Nephron (organoid): ENCODE measurements at regions not wholly inside any gene's neighbourhood (a gene's known extent, or its start where the extent isn't known, plus 50 kb on each side); places are given as distances from the start of the nearest gene placed in this dataset.
"Not testable (repeated sequence)": the region's sequence is repeated elsewhere in the genome, so short reads cannot be mapped to it uniquely, and the experiment has no call there.

ENCODE experiments used
- H3K27ac Mint-ChIP-seq, 3 experiments: 2 replicates each; pipeline ENCODE4 v1.8.0; 2020; ENCODE audit warnings: mixed read lengths in 3 of 3, mild to moderate bottlenecking in 2 of 3, moderate library complexity in 1 of 3
- H3K27me3 Mint-ChIP-seq: 2 replicates; pipeline ENCODE4 v1.8.0; 2021; ENCODE audit warnings: low read depth, mild to moderate bottlenecking, moderate library complexity, mixed read lengths
- H3K36me3 Mint-ChIP-seq: 2 replicates; pipeline ENCODE4 v1.8.0; 2020; ENCODE audit warnings: low read depth, mixed read lengths
- H3K4me1 Mint-ChIP-seq: 2 replicates; pipeline ENCODE4 v1.8.0; 2020; ENCODE audit warnings: mixed read lengths
- H3K4me3 Mint-ChIP-seq, 3 experiments: 2 replicates each; pipeline ENCODE4 v1.8.0; 2020; ENCODE audit warnings: mild to moderate bottlenecking in 3 of 3, mixed read lengths in 3 of 3, moderate library complexity in 2 of 3
- H3K9me3 Mint-ChIP-seq: 2 replicates; pipeline ENCODE4 v1.8.0; 2020; ENCODE audit warnings: mixed read lengths
- CTCF ChIP-seq, 3 experiments: fragments of 200-600 bp; sonication (generic); IDR thresholded peaks; one replicate each; pipeline ENCODE4 v1.5.0; 2021; ENCODE audit warnings: antibody characterized with exemption in 3 of 3; ENCODE audit not compliant: unreplicated experiment in 3 of 3

DNA sequence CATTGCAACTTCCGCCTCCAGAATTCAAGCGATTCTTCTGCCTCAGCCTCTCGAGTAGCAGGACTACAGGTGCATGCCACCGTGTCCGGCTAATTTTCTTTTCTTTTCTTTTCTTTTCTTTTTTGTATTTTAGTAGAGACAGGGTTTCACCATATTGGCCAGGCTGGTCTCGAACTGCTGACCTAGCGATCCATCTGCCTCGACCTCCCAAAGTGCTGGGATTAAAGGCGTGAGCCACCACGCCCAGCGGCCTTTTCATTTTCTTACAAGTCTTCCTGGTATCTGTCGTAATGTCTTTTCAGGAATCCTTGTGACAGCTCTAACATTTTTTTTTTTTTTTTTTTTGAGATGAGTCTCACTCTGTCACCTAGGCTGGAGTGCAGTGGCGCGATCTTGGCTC is 66.4 kb upstream of the EDAR start:
- H3K4me1 Mint-ChIP-seq, result no peaks in the 10 kb centered on the region
- no peaks in the 10 kb centered on the region for H3K36me3 Mint-ChIP-seq
- H3K4me3 Mint-ChIP-seq, result no peak overlapping the region
- H3K27me3 Mint-ChIP-seq, result peaks cover 34% of the 10 kb centered on the region
- TF ChIP-seq CTCF (IDR thresholded peaks at IDR 0.05; ENCODE audit: unreplicated experiment in 3 of 3), result no peak
- no peaks in the 10 kb centered on the region for H3K9me3 Mint-ChIP-seq
- H3K27ac Mint-ChIP-seq, result no peak overlapping the region

DNA sequence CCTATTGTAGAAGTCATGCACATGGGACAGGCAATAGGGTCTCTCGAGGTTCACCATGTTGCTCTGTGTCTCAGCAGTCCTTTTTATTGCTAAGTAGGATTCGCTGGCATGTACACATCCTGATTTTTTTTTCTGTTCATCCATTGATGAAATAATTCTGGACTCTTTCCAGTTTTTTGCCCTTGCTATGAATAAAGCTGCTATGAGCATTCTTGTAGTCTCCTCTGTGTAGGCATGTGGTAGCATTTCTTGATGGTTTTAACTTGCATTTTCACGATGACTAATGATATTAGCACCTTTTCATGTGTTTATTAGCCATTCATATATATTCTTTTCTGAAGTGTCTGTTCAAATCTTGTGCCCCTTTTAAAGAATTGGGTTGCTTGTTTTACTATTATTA is 65.8 kb upstream of the EDAR start:
- TF ChIP-seq CTCF (IDR thresholded peaks at IDR 0.05; ENCODE audit: unreplicated experiment in 3 of 3), result no peak
- Mint-ChIP-seq H3K4me3 (no peak overlapping the region), H3K4me1 (peaks cover 2% of the 10 kb centered on the region), H3K9me3 (no peaks in the 10 kb centered on the region), H3K27ac (no peak overlapping the region), H3K36me3 (no peaks in the 10 kb centered on the region), H3K27me3 (peaks cover 31% of the 10 kb centered on the region)

DNA sequence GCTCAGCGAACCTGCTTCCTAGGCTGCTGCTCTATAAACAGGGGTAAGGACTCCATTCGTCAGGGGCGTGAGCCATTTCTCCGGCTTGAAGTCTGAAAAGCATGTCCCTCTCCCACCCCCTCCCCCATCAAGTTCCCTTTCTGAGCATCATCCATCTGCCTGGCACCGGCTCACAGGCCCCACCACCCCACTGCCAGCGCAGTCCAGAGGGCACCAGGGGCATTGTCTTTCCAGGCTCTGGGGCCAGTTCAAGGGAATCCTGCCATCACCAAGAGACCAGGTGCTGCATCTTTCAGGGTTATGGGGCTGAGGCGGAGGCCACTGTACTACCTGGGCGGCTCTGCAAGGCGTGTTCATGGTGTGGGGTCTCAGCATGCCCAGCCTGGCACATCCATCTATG is 64.7 kb upstream of the EDAR start:
- Mint-ChIP-seq H3K4me1 (peaks cover 11% of the 10 kb centered on the region), H3K36me3 (no peaks in the 10 kb centered on the region), H3K27me3 (peaks cover 30% of the 10 kb centered on the region), H3K9me3 (no peaks in the 10 kb centered on the region), H3K4me3 (no peak overlapping the region), H3K27ac (no peak overlapping the region)
- TF ChIP-seq CTCF (IDR thresholded peaks at IDR 0.05; ENCODE audit: unreplicated experiment in 3 of 3), result no peak

- Mint-ChIP-seq H3K9me3 (no peaks in the 10 kb centered on the region), H3K4me3 (no peak overlapping the region), H3K27ac (no peak overlapping the region), H3K36me3 (no peaks in the 10 kb centered on the region), H3K27me3 (peaks cover 24% of the 10 kb centered on the region), H3K4me1 (peaks cover 17% of the 10 kb centered on the region)
- TF ChIP-seq CTCF (IDR thresholded peaks at IDR 0.05; ENCODE audit: unreplicated experiment in 3 of 3), result no peak
These were observed 63.9 kb upstream of the EDAR start for GRCh38 chr2:109052922-109053321.

GRCh38 chr2:109049022-109049421 is 60.0 kb upstream of the EDAR start:
- peak overlapping the region; percentile 42 to 79 (median 65) for H3K27ac Mint-ChIP-seq
- H3K36me3 Mint-ChIP-seq, result no peaks in the 10 kb centered on the region
- TF ChIP-seq CTCF (IDR thresholded peaks at IDR 0.05; ENCODE audit: unreplicated experiment in 3 of 3), result no peak
- H3K4me1 Mint-ChIP-seq, result peaks cover 36% of the 10 kb centered on the region
- no peaks in the 10 kb centered on the region for H3K9me3 Mint-ChIP-seq
- peaks cover 24% of the 10 kb centered on the region for H3K27me3 Mint-ChIP-seq
- H3K4me3 Mint-ChIP-seq, result peak overlapping the region in 2 of 3 experiments; percentile 17 to 23

DNA sequence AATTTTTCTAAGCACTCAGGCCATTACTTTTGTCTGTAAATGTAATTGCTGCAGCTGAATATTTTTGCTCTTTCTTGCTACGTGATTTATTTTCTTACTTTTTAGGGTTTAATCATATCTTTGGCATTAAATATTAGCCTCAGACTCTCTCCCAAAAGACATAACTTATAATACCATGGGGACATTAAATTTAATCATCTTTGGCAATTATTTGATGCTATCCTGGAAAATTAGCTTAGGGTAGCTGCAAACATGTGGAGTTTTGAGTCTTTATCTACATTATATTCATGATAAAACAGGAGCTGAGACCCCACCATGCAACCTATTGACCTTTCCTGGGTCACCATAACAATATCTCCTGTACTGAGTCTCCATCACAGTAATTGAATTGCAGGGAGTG is 59.1 kb upstream of the EDAR start:
- TF ChIP-seq CTCF (IDR thresholded peaks at IDR 0.05; ENCODE audit: unreplicated experiment in 3 of 3), result no peak
- peaks cover 36% of the 10 kb centered on the region for H3K4me1 Mint-ChIP-seq
- peaks cover 23% of the 10 kb centered on the region for H3K27me3 Mint-ChIP-seq
- no peaks in the 10 kb centered on the region for H3K9me3 Mint-ChIP-seq
- H3K27ac Mint-ChIP-seq, result peak overlapping the region; percentile 12 to 84 (median 76)
- no peaks in the 10 kb centered on the region for H3K36me3 Mint-ChIP-seq
- no peak overlapping the region for H3K4me3 Mint-ChIP-seq

GRCh38 chr2:109047569-109047968 is 58.5 kb upstream of the EDAR start:
- Mint-ChIP-seq H3K4me1 (peaks cover 36% of the 10 kb centered on the region), H3K27ac (peak overlapping the region; percentile 12 to 84 (median 76)), H3K27me3 (peaks cover 20% of the 10 kb centered on the region)
- not testable (repeated sequence) for H3K36me3 Mint-ChIP-seq, H3K4me3 Mint-ChIP-seq, H3K9me3 Mint-ChIP-seq
